Esophagus squamous epithelium (tissue), 4 donors: ENCODE measurements at regions not wholly inside any gene's neighbourhood (a gene's known extent, or its start where the extent isn't known, plus 50 kb on each side); places are given as distances from the start of the nearest gene placed in this dataset.

ENCODE experiments used
- POLR2A ChIP-seq, 4 donors: fragments of 450-650 bp; IDR thresholded peaks; one replicate each; pipeline ENCODE4 v1.6.1; 2017; ENCODE audit warnings: antibody characterized with exemption in 4 of 4, mild to moderate bottlenecking in 4 of 4, moderate library complexity in 3 of 4
- TF ChIP-seq, protein P1 (sequence below), 6 experiments: fragments of 450-650 bp in 4 of 6; fragments of 200-600 bp in 2 of 6; sonication (generic) in 2 of 6; IDR thresholded peaks; one replicate each; pipeline ENCODE4 v1.5.1; 2016 to 2019; ENCODE audit warnings: antibody characterized with exemption in 6 of 6, mild to moderate bottlenecking in 4 of 6, moderate library complexity in 4 of 6

DNA sequence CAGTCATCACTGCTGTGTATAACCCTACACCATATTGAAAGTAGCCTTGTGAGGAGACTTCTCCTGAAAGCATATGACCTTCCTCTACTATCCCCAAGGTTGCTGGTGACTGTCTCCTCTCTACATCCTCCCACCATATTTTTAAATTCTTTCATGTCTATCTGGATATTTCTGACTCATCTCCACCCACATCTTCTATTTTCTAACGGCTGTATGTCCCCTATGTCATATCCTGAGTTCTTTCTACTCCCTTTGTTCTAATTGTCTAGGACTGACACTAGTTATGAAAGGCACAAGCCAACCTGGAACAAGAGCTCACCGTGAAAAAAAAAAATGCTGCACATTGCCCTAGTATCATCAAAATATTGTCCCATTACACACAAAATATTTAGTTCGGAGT lies 218.3 kb upstream of the ZNF462 start:
- TF ChIP-seq POLR2A (IDR thresholded peaks at IDR 0.05): no peak
- TF ChIP-seq, protein P1, sequence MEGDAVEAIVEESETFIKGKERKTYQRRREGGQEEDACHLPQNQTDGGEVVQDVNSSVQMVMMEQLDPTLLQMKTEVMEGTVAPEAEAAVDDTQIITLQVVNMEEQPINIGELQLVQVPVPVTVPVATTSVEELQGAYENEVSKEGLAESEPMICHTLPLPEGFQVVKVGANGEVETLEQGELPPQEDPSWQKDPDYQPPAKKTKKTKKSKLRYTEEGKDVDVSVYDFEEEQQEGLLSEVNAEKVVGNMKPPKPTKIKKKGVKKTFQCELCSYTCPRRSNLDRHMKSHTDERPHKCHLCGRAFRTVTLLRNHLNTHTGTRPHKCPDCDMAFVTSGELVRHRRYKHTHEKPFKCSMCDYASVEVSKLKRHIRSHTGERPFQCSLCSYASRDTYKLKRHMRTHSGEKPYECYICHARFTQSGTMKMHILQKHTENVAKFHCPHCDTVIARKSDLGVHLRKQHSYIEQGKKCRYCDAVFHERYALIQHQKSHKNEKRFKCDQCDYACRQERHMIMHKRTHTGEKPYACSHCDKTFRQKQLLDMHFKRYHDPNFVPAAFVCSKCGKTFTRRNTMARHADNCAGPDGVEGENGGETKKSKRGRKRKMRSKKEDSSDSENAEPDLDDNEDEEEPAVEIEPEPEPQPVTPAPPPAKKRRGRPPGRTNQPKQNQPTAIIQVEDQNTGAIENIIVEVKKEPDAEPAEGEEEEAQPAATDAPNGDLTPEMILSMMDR (IDR thresholded peaks at IDR 0.05): no peak
